Activated CD4-positive, alpha-beta T cell treated with anti-CD3 and anti-CD28 coated beads for 1 hour (primary cell): ENCODE measurements at regions not wholly inside any gene's neighbourhood (a gene's known extent, or its start where the extent isn't known, plus 50 kb on each side); places are given as distances from the start of the nearest gene placed in this dataset.
"Not testable (repeated sequence)": the region's sequence is repeated elsewhere in the genome, so short reads cannot be mapped to it uniquely, and the experiment has no call there.

Experiments
- DNase-seq: peaks from one replicate; pipeline ENCODE4 v3.0.0-alpha.2; 2020

DNA sequence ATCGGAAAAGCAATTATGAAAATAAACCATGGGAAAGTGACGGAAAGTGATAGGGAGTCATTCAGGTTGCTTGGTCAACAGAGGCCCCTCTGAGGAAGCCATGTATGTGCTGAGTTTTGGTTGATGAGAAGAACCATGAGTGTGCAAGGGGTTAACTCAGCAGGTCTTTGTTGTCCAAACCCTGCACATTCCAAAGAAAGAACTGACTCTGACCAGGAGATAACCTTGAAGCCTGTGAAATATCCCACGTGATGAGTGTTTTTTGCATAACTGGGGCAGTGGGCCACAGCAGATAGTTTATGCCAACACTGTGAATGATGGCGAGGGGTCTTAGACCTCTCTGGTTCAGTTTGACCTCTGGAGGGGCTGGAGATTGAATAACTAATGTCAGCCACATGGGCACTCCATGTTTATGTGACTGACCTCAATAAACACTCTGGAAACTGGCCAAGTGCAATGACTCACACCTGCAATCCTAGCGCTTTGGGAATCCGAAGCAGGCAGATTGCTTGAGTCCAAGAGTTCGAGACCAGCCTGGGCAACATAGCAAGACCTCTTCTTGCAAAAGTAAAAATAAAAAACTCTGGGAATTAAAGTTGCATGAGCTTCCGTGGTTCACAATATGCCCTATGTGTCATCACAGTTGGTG, 154.0 kb upstream of the FOXK1 start:
- no peak for DNase-seq

DNA sequence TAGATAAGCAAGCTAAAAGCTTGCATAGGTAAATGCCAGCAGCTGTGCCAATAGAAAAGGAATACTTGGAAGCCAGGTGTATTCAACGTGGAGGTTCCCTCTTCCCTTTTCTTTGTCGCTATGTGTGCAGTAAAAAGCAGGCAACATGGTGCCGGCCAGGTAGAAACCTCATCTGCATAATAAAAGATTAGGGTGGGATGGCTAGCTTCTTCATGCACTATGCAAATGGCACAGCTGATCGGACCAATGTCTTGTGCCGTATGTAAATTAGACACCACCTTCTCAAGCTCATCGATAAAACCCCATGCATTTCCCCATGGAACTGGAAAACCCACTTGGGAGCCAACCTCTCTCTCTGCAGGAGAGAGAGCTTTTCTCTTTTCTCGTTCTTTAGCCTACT, 150.9 kb upstream of the FOXK1 start:
- DNase-seq = no peak

DNA sequence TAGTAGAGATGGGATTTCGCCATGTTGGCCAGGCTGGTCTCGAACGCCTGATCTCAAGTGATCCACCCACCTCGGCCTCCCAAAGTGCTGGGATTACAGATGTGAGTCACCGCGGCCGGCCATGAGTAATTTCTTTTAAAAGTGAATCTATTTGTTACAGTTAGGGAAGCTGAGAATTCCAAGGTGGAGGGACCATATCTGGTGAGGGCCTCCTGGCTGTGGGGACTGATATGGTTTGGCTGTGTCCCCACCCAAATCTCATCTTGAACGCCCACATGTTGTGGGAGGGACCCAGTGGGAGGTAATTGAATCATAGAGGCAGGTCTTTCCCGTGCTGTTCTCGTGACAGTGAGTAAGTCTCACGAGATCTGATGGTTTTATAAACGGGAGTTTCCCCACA, 148.8 kb upstream of the FOXK1 start:
- not testable (repeated sequence) for DNase-seq

DNA sequence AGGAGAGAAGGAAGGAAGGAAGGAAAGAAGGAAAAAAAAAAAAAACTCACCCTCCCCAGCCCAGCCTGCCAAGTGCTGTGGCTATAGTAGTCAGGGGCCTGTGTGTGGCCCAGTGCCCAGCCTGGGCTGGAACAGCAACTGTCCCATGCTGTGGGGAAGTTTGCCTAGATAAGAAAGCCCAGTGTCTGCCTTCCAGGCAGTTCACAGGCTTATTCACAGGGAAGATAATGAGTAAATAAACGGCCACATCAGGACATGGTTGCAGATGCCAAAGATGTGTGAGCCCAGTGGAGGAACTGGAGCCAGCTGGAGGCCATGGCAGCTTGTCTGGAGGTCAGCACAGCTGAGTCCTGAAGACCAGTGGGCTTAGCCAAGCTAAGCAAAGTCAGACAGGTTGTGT, 132.4 kb upstream of the FOXK1 start:
- no peak for DNase-seq

DNA sequence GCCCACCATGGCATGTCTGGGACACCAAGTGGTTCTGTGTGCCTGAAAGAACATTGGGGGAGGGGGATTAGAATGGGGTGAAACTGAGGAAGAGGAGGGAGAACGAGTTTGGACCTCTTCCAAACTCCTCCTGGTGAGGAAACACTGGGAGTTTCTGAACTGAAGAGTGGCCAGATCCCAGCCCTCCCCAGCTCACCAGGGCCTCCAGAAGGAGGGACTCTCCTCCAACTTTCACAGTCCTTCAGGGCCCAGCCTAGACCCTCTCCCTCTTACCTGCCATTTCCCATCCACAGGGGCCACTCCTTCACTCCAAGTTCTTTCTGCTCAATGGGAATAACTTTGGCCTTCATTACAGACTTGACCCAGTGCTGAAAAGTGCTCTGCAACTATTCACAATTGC, 132.0 kb upstream of the FOXK1 start:
- no peak for DNase-seq

DNA sequence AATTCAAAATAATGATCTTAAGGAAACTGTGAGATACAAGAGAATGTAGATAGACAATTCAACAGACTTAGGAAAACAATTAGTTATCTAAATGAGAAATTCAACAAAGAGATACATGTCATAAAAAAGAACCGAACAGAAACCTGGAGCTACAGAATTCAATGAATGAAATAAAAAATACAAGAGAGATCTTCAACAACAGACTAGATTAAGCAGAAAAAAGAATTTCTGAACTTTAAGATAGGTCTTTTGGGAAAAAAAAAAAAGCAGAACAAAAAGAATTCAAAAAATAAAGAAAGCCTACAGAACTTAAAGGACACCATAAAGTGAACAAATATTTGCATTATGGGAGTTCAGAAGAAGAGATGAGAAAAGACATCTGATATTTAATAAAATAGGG, 129.1 kb upstream of the FOXK1 start:
- DNase-seq = no peak

DNA sequence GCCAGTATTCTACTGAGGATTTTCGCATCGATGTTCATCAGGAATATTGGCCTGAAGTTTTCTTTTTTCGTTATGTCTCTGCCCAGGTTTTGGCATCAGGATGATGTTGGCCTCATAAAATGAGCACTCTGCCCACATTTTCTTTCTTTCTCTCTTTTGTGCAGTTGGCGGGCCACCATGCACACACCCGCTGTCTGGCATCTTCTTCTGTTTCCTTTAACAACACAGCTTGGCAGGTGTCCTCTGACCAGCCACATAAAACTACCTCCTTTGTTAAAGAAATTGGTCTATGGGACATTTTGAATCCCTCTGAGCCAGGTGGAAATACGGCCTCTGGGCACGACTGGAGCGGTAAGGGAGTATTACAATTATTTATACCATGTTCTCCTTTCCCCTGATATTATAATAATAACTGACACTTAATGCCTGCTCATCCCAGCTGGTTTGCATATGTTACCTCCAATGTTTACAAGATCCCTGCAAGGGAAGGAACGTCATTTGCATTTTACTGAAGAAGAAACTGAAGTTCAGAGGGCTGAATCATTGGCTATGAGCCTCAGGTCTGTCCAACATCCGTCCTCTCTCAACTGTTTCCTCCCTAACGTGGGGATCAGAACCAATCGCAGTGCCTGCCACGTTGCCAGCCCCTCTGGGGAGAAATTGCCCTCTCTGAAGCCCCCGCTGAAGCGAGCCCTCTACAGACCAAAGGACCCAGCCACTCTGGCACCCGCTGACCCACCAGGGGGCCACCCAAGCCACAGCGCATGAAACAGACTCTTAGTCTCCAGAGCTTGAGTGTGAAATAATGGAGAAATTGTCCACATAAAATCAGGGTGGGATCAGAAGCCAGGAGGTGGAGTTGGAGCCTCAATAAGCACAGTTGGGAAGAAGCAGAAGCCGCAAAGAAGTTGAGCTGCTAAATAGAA, 125.0 kb upstream of the FOXK1 start:
- no peak for DNase-seq

DNA sequence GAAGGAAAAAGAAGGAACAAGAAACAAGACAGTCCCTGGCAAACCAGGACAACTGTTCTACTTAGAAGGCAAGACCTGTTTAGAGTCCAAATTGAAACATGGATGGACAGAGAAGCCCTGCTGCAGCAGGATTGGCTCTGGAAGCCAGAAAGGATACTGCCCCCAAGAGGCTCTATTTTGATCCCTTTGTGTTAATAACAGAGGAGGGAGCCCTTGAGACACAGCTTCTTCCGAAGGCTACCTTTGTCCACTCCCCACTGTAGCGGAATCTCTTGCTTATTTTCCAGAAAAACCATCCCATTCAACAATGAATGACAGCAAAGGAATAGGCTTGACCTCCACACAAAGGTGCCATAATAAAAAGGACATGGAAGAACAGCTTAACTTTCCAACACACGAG, 120.3 kb upstream of the FOXK1 start:
- no peak for DNase-seq

DNA sequence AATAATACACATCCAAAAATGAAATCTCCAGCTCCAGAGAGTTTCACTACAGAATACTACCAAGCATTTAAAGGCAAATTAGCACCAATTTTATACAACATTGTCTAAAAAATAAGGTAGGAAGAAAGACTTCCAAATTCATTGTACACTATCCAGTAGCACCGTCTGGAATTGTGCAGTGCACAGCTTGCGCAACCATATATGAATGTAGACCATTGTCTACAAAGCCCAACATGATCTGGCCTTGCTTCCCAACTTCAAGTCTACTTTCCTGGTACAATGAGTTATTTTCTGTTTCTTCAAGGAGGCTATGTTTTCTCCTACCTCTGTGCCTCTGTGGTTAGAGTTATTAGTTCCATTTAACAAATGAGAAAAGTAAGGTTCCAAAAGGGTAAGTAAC, 115.4 kb upstream of the FOXK1 start:
- no peak for DNase-seq

DNA sequence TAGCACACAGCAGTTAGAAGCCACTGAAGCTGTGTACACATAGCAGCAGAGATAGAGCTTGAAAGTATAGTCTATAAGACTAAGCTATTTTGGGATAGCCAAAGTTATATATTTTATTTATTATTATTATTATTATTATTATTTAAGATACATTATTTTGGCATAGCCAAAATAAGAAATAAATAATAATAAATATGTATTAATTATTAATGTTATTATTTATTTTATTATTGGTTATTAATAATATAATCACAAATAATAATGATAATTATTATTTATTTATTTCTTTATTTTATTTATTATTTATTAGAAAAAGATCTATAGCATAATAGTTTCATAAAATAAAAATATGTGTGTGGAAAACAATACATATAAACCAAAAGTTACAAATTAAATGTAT, 107.2 kb upstream of the FOXK1 start:
- no peak for DNase-seq

DNA sequence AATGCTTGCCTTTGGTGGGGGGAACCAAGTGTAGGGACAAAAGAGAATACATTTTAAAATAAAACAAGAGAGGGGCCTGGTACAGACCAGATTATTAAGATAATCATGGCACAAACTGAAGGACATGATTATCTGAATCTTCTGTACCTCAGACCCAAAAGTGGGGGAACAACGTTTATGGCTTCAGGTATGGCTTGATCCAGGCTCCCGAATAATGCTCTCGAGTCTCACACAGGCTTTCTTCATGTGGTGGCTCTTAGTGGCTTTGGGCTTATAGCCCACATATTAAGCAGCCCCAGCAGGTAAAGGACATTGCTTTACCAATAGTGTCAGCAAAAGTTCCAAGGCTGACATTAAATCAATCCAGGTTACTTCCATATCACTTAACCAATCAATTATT, 106.8 kb upstream of the FOXK1 start:
- DNase-seq = no peak

DNA sequence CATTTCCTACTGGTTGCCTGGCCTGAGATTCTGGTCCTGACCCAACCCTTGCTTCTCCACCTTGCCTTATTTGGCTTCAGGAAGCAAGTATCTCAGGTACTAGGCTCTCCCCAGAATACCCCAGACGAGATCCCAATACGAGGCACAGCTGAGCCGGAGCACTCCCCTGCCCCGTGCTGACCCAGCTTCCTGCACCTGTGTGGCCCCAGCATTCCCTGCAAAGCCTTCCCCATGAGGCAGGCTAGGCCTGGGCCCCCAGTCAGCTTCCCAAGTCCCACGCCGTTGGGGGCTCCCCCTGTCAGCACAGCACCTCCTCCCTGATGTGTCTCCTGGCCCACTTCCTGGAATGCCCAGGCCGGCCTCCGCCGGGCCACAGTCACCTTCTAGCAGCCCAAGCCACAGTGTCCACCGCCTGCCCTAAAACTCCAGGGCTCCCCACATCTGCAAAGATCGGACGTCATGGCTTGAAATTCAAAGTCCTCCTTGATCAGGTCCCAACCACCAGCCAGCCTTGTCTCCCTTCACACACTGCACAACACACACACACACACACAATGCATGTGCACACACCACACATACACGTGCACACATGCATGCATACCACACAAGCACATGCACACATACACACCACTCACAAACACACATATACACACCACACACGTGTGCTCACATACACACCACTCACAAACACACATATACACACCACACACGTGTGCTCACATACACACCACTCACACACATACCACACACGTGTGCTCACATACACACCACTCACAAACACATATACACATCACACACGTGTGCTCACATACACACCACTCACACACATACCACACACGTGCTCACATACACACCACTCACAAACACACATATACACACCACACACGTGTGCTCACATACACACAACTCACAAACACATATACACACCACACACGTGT, 78.9 kb upstream of the FOXK1 start:
- DNase-seq = no peak

DNA sequence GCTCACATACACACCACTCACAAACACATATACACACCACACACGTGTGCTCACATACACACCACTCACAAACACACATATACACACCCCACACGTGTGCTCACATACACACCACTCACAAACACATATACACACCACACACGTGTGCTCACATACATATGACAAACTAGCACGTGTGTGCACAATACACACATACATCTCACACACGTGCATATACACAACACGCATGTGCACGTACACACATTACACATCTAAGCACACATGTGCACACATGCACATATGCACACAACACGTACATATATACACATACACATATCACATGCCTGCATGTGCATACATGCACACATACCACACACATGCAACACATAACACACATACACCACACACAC, 78.3 kb upstream of the FOXK1 start:
- DNase-seq = no peak

DNA sequence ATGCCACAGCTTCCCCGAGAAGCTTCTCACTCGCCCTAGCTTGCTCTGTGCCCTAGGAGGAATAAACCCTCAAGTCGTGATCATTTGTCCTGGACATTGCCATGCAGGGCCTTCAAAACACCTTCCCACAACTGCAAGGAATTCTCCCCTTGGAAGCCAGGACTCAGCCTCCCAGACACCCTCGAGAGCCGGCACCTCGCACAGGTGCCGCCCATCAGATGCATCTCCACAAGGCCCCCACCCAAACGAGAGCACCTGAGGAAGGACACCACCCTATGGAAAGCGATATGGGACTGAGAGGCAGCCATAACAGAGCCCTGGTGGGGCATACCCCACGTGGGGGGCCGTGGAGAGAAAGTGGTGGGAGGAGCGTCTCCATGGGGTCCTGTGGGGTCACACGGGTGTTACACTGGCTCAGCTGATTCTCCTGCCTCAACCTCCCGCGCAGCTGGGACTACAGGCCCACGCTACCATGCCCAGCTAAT, 77.6 kb upstream of the FOXK1 start:
- no peak for DNase-seq

DNA sequence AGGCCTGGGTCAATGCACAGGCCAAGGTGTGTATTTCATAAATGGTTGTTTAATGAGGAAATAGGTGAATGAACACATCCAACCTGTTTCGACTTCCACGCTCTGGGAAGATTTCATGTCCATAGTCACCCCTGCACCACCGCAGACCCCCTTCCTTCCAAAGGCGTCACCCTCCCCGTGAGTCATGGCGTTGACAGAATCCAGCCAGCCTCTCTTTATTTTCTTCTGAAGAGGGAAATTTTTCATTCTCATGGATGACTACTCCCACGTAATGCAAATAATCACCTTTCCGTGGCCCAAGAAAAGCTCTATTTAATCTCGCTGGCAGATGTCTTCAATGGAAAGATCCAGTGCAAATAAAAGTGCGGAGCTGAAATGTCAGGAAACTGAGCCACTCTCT, 75.3 kb upstream of the FOXK1 start:
- DNase-seq = no peak

DNA sequence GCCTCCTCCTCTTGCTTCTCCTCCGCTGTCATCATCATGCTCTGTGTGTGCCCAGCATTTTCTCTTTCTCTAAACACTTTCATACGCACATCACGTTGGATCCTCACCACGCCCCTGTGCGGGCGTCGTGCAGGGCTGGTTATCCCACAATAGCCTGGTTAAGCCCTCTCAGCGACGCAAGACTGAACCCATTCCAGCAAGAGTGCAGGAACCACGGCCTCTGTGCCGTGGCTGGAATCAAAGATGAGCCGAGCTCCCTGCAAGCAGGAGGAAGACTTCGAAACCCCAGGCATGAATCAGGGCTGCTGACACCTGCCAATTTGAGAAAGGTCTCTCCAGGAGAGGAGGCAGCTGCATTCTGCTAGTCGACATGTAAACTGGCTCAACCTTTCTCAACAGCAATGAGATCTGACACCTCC, 74.8 kb upstream of the FOXK1 start:
- DNase-seq = no peak

DNA sequence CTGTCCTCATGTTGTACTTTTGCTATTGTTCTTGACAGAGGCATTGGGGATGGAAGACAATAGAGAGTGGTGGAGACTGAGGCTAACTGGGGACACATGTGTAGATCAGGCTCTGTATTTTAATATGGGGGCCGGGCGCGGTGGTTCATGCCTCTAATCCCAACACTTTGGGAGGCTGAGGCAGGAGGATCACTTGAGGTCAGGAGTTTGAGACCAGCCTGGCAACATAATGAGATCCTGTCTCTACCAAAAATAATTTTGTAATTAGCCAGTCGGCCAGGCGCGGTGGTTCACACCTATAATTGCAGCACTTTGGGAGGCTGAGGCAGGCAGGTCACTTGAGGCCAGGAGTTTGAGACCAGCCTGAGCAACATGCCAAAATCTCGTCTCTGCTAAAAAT, 72.5 kb upstream of the FOXK1 start:
- DNase-seq = not testable (repeated sequence)

DNA sequence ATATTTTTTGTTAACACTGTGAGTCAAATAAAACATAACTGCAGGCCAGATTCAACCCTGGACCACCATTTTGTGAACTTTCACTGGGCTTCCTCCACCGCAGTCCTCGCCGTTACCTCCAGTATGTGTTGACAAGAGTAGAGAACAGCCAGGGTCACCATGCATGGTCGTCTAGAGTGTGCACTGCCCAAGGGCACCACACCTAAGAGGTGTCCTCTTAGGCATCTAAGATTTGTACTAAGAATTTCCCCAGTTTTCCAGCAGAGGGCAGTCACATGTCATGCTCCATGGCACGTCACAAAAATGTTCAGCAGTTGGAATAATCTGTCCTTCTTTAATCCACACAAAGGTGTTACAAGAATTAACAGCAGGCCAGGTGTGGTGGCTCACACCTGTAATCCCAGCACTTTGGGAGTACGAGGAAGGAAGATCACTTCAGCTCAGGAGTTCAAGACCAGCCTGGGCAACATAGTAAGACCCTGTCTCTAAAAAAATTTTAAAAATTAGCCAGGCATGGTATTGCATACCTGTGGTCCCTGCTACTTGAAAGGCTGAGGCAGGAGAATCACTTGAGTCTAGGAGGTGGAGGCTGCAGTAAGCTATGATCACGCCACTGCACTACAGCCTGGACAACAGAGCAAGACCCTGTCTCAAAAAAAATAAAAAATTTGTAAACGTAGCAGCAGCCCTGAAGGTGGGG, 71.2 kb upstream of the FOXK1 start:
- DNase-seq = peak; percentile 20

DNA sequence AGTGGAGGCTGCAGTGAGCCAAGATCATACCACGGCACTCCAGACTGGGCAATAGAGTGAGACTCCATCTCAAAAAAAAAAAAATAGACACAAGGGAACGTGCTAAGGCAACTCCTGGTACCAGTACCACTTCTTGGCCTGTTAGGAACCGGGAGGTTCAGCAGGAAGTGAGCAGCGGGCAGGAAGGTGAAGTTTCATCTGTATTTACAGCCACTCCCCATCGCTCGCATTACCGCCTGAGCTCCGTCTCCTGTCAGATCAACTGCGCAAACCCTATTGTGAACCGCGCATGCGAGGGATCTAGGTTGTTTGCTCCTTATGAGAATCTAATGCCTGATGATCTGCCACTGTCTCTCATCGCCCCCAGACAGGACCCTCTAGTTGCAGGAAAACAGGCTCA, 69.9 kb upstream of the FOXK1 start:
- no peak for DNase-seq

DNA sequence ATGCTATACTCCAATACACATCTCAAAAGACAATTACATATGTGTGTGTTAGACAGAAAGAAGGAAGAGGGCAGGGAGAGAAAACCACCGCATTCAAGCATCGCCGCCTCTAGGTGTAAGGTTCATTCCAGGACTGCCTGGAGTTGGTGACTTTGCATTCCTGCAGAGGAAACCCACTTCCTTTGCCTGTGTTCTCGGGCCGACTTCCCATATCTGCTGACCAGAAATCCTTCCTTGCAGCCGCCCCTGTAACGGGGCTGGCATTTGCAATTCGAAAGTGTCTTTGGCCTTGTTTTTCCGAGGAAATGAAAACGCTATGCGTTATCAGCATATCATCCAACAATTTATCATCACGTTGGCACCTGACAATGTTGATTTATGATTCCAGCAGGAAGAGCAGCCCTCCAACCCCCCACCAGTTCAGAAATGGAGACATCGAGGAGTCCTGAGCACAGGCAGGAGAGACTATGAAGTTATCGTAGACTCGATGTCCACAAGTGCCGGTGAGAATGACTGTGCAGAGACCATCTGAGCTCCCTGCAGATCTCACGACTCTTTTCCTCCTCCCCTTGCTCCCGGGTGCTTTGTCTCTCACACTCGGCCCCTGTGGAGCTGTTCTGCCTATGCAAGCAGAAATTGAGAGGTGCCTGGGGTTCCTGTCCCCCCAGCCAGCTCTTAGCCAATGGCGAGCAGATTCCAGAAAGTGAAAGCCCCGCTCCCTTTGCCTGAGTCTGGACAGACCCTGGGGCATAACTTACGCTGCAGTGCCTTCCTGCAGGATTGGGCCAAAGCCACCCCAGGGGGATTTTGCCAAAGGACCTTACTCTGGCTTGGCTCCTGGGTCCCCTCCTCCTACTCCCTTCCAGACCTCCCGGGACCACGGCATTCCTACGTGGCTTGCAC, 68.9 kb upstream of the FOXK1 start:
- no peak for DNase-seq

DNA sequence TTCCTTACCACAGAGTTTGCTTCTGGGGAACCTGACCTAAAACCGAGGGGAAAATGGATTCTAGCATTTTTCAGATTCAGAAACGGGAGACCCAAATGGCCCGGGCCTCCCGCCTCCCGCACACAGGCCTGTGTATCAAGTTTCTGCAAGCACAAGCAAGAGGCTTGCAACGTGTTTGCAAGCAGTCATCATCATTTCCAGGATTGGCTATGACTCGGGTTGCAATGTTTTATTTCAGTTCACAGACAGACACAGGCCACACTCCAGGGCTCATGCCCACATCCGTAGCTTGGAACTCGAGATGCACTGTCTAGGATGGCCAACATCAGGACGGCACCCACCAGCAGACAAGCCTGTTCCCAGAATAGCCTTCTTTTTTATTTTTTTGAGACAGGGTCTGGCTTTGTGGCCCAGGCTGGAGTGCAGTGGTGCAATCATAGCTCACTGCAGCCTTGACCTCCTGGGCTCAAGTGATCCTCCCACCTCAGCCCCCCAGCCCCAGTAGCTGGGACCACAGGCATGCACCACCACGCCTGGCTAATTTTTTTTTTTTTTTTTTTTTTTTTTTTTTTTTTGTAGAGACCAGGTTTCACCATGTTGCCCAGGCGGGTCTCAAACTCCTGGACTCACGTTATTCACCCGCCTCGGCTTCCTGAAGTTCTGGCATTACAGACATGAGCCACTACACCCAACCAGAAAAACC, 68.1 kb upstream of the FOXK1 start:
- DNase-seq = no peak
